ENCODE measurements at regions not wholly inside any gene's neighbourhood (a gene's known extent, or its start where the extent isn't known, plus 50 kb on each side); places are given as distances from the start of the nearest gene placed in this dataset.

GRCh38 chr10:4086131-4086898 lies 301.3 kb upstream of the KLF6 start:
- TF ChIP-seq CTCF (IDR thresholded peaks at IDR 0.05 in 4 of 5, conservative IDR thresholded peaks at IDR 0.05 in 1 of 5) (no peak), POLR2A (IDR thresholded peaks at IDR 0.05) (no peak)
